H1 (cell line): ENCODE measurements at regions not wholly inside any gene's neighbourhood (a gene's known extent, or its start where the extent isn't known, plus 50 kb on each side); places are given as distances from the start of the nearest gene placed in this dataset.

Source experiments
- POLR2A ChIP-seq, 2 experiments: IDR thresholded peaks; 1 replicate in 1 of 2; 2 replicates in 1 of 2; pipeline ENCODE4 v1.6.1; 2011; ENCODE audit warnings: low read depth in 2 of 2, low read length in 2 of 2, mild to moderate bottlenecking in 2 of 2; ENCODE audit errors: control extremely low read depth in 1 of 2
- ZNF274 ChIP-seq: IDR thresholded peaks from 2 replicates; pipeline ENCODE4 v1.7.0; 2012; ENCODE audit warnings: low read length, borderline replicate concordance; ENCODE audit errors: extremely low read depth
- TF ChIP-seq, protein P1 (sequence below), 3 experiments: IDR thresholded peaks; 1 replicate in 2 of 3; 2 replicates in 1 of 3; pipeline versions ENCODE4 v1.5.1 to v1.6.1; 2011; ENCODE audit warnings: low read length in 3 of 3, mild to moderate bottlenecking in 3 of 3, inconsistent platforms in 2 of 3, low read depth in 1 of 3, moderate library complexity in 1 of 3; ENCODE audit not compliant: insufficient read depth in 1 of 3; ENCODE audit errors: control extremely low read depth in 1 of 3

DNA sequence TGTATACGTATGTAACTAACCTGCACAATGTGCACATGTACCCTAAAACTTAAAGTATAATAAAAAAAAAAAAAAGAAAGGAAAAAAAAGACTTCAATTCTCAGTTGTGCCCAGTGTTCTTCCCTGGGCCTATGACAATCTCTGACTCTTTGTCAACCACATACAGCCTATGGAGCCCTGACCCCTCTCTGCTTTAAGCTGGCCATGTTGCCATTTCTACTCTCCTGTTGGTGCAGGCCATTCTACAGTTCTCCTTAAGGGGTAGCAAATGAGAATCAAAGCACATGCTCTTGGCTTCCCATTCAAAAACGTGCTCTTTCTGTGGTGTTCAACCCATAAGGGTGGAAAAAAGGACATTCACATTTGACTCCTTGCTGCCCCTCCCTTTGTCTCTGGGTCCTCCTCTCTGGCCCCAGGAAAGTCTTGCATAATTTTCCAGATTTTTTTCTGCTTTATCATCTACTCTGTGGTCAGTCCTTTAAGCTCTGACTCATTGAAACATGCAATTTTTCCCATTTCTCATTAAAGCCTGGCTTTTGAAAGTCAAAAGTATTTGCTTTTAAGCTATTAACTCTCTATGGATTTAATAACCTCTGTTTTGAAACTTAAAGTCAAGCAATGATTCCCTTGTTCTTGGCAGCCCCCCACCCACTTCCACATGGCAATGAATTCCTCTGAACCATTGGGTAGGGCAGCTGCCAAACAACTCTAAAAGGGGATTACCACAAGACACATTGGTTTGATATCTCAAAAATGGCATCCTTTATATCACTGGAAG, 208.6 kb upstream of the MCHR2 start:
- no peak for TF ChIP-seq POLR2A (IDR thresholded peaks at IDR 0.05; ENCODE audit: control extremely low read depth in 1 of 2, low read depth in 2 of 2, low read length in 2 of 2)
- TF ChIP-seq ZNF274: no peak
- TF ChIP-seq, protein P1, sequence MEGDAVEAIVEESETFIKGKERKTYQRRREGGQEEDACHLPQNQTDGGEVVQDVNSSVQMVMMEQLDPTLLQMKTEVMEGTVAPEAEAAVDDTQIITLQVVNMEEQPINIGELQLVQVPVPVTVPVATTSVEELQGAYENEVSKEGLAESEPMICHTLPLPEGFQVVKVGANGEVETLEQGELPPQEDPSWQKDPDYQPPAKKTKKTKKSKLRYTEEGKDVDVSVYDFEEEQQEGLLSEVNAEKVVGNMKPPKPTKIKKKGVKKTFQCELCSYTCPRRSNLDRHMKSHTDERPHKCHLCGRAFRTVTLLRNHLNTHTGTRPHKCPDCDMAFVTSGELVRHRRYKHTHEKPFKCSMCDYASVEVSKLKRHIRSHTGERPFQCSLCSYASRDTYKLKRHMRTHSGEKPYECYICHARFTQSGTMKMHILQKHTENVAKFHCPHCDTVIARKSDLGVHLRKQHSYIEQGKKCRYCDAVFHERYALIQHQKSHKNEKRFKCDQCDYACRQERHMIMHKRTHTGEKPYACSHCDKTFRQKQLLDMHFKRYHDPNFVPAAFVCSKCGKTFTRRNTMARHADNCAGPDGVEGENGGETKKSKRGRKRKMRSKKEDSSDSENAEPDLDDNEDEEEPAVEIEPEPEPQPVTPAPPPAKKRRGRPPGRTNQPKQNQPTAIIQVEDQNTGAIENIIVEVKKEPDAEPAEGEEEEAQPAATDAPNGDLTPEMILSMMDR (IDR thresholded peaks at IDR 0.05; ENCODE audit: control extremely low read depth in 1 of 3, insufficient read depth in 1 of 3, low read depth in 1 of 3, low read length in 3 of 3): no peak
